ENCODE measurements at regions not wholly inside any gene's neighbourhood (a gene's known extent, or its start where the extent isn't known, plus 50 kb on each side); places are given as distances from the start of the nearest gene placed in this dataset.

DNA sequence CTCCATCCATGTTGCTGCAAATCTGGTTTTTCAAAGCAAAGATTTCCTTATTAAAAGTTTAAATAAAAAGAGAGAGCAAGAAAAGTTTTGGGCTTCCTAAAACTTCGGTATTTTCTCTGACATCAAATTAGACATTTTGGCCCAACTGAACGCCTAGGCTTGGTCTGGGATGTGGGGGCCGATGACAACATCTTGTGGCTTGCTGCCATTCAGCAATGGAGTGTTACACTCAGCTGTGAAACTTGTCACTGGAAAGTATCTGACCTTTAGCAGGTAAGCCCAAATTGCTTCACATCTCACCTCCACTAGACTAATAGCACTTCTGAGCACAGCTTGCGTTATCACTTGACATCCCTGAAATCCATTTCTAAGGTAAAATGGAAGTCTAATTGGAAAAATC is 320.6 kb downstream of the GATA3 start:
- in situ Hi-C loops (cut with MboI) = no loop called here
- TF ChIP-seq EZH2phosphoT487 (IDR thresholded peaks at IDR 0.05; ENCODE audit: insufficient read depth, low read depth) = no peak
- TF ChIP-seq EZH2 (IDR thresholded peaks at IDR 0.05; ENCODE audit: insufficient read depth, poor library complexity, severe bottlenecking) = no peak
- Histone ChIP-seq H3K36me3 (ENCODE audit: low read depth) (no peaks in the 10 kb centered on the region), H2AFZ (no peak overlapping the region), H4K20me1 (ENCODE audit: insufficient read depth) (no peaks in the 10 kb centered on the region), H3K4me1 (ENCODE audit: insufficient read depth) (no peaks in the 10 kb centered on the region), H3K9me3 (ENCODE audit: low read depth) (no peaks in the 10 kb centered on the region), H3K9ac (no peak overlapping the region), H3F3A (ENCODE audit: insufficient read depth) (no peaks in the 10 kb centered on the region), H3K4me2 (ENCODE audit: unreplicated experiment) (no peak overlapping the region), H3K79me2 (ENCODE audit: insufficient read depth) (no peaks in the 10 kb centered on the region), H3K9me2 (ENCODE audit: insufficient read depth) (no peaks in the 10 kb centered on the region), H3K4me3 (no peak overlapping the region), H3K27me3 (replicated peaks; ENCODE audit: insufficient read depth) (no peaks in the 10 kb centered on the region), H3K27ac (no peak overlapping the region)
- WGBS, 2 experiments (ENCODE audit: low coverage in 1 of 2, low lambda C conversion rate in 2 of 2, missing lambda C conversion rate in 2 of 2) = 17 to 22% methylated on average over 4 of the region's 4 CpGs
- no peak for DNase-seq

DNA sequence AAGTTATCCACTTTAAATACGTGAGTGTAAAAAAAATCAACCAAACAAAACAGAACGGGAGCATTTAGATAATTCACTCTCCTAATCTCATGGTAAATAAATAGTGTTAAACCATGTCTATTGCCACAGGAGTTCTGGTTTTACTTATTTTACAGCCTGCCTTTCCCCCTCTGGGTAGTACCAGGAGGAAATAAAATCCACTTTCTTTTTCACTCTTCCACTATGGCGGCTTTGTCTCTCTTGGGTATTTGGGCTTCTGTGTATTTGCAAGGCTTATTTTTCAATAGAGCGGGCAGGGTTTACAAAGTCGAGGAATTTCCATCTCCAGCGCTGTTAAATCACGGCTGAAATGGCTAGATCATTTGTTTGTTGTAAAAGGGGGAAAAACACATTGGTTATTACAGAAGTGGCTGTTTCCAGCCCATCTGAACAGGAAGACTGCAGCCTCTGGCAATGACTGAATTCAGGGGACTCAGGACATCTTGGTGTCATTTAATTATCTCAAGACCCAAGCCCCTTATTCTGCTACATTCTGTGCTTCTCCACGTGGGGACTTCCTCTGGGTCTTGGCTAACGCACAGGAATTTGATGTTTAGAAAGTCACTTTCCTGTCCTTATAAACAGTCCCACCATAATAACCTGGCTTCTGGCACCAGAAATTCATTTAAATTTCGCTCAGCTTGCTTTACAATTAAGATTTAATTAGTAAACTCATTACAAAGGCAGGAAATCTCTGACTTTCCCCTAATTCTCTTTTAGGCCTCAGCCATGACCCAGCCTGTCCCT is 323.9 kb downstream of the GATA3 start:
- H3K27ac ChIP-seq = no peak overlapping the region
- no peak for DNase-seq
- H3K79me2 ChIP-seq (ENCODE audit: insufficient read depth) = no peaks in the 10 kb centered on the region
- H3K4me1 ChIP-seq (ENCODE audit: insufficient read depth) = no peaks in the 10 kb centered on the region
- no peak overlapping the region for H3K9ac ChIP-seq
- in situ Hi-C loops (cut with MboI) = no loop called here
- no peaks in the 10 kb centered on the region for H3K27me3 ChIP-seq (replicated peaks; ENCODE audit: insufficient read depth)
- 55 to 57% methylated on average over 10 of the region's 10 CpGs for WGBS, 2 experiments (ENCODE audit: low coverage in 1 of 2, low lambda C conversion rate in 2 of 2, missing lambda C conversion rate in 2 of 2)
- H3K36me3 ChIP-seq (ENCODE audit: low read depth) = no peaks in the 10 kb centered on the region
- H3K9me2 ChIP-seq (ENCODE audit: insufficient read depth) = no peaks in the 10 kb centered on the region
- no peaks in the 10 kb centered on the region for H3K9me3 ChIP-seq (ENCODE audit: low read depth)
- H3F3A ChIP-seq (ENCODE audit: insufficient read depth) = no peaks in the 10 kb centered on the region
- no peak overlapping the region for H2AFZ ChIP-seq
- TF ChIP-seq EZH2phosphoT487 (IDR thresholded peaks at IDR 0.05; ENCODE audit: insufficient read depth, low read depth) = no peak
- no peak for TF ChIP-seq EZH2 (IDR thresholded peaks at IDR 0.05; ENCODE audit: insufficient read depth, poor library complexity, severe bottlenecking)
- no peaks in the 10 kb centered on the region for H4K20me1 ChIP-seq (ENCODE audit: insufficient read depth)
- H3K4me3 ChIP-seq = no peak overlapping the region
- H3K4me2 ChIP-seq (ENCODE audit: unreplicated experiment) = no peak overlapping the region

DNA sequence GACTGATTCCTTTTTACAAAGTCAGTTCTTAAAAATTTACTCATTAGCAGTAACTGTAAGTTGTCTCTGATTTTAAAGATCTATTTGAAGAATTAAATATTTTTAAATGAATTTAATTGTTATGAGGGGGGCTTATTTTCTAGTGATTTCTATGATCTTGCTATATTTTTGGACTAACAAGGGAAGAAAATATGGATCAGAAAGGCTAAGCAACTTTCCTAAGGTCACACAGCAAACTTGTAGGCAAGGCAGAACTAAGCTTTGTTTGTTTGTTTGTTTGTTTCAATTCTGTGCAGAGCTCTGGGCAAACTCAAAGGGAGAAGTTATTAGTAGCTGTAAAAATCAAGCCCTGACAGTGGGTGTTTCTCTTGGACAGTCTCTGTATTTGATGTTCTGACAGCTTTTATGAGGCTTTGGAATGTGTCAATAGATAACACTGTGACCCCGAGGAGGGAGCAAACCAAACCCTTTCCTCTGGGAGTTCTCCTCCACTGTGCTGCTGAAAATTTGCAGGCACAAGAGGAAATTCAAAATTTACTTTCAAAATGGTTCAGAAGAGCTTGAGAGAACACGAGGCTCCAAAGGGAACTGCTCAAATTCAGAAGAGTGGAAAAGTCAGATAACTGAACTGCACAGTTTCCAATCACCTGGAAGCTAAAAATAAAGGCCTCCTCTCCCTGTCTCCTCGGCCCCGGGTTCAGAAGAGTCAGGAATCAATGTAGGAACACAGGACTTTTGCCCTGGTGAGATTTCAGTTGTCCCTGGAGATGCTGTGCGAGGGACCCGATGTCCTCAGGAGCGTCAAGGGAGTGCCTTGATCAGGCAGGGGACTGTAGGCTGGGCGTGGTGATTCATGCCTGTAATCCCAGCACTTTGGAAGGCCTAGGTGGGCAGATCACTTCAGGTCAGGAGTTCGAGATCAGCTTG is 325.7 kb downstream of the GATA3 start:
- Histone ChIP-seq H4K20me1 (ENCODE audit: insufficient read depth) (no peaks in the 10 kb centered on the region), H3K27ac (no peak overlapping the region), H3K4me1 (ENCODE audit: insufficient read depth) (no peaks in the 10 kb centered on the region), H3K36me3 (ENCODE audit: low read depth) (no peaks in the 10 kb centered on the region), H3K9me3 (ENCODE audit: low read depth) (no peaks in the 10 kb centered on the region), H3K9ac (no peak overlapping the region), H3K79me2 (ENCODE audit: insufficient read depth) (no peaks in the 10 kb centered on the region), H3F3A (ENCODE audit: insufficient read depth) (no peaks in the 10 kb centered on the region), H2AFZ (no peak overlapping the region), H3K9me2 (ENCODE audit: insufficient read depth) (no peaks in the 10 kb centered on the region), H3K4me3 (no peak overlapping the region), H3K4me2 (ENCODE audit: unreplicated experiment) (no peak overlapping the region), H3K27me3 (replicated peaks; ENCODE audit: insufficient read depth) (no peaks in the 10 kb centered on the region)
- 15 to 18% methylated on average over 9 of the region's 9 CpGs for WGBS, 2 experiments (ENCODE audit: low coverage in 1 of 2, low lambda C conversion rate in 2 of 2, missing lambda C conversion rate in 2 of 2)
- TF ChIP-seq EZH2phosphoT487 (IDR thresholded peaks at IDR 0.05; ENCODE audit: insufficient read depth, low read depth) (no peak), EZH2 (IDR thresholded peaks at IDR 0.05; ENCODE audit: insufficient read depth, poor library complexity, severe bottlenecking) (no peak)
- DNase-seq = no peak
- in situ Hi-C loops (cut with MboI) = no loop called here

DNA sequence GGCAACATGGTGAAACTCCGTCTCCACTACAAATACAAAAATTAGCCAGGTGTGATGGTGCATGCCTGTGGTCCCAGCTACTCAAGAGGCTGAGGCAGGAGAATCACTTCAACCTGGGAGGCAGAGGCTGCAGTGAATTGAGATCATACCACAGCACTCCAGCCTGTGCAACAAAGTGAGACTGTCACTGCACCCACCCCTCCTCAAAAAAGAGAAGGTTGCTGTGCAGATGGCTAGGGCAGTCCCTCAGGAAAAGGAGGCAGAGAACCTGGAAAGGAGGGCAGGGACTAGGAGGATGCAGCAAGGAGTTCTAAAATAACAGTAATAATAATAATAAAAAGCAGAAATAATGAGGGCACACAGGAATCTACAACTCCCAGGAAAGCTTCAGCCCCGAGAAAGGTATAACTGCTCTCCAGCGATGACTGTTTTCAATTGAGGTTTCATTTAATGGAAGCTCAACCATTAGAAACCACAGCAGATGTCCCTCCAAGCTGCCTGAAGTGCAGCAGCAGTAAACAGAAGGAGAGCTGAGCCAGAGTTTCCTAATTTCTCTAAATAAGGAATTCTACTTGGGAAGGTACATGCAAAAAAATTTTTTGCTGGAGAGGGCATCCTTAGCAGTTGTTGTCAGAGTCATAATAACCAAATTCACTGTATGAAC is 326.5 kb downstream of the GATA3 start:
- no peaks in the 10 kb centered on the region for H3K36me3 ChIP-seq (ENCODE audit: low read depth)
- H2AFZ ChIP-seq = no peak overlapping the region
- no peak overlapping the region for H3K27ac ChIP-seq
- H3K4me3 ChIP-seq = no peak overlapping the region
- no peaks in the 10 kb centered on the region for H3F3A ChIP-seq (ENCODE audit: insufficient read depth)
- H3K9me2 ChIP-seq (ENCODE audit: insufficient read depth) = no peaks in the 10 kb centered on the region
- in situ Hi-C loops (cut with MboI) = no loop called here
- 80 to 86% methylated on average over 3 of the region's 3 CpGs for WGBS, 2 experiments (ENCODE audit: low coverage in 1 of 2, low lambda C conversion rate in 2 of 2, missing lambda C conversion rate in 2 of 2)
- H4K20me1 ChIP-seq (ENCODE audit: insufficient read depth) = no peaks in the 10 kb centered on the region
- H3K9ac ChIP-seq = no peak overlapping the region
- no peaks in the 10 kb centered on the region for H3K79me2 ChIP-seq (ENCODE audit: insufficient read depth)
- no peak for TF ChIP-seq EZH2phosphoT487 (IDR thresholded peaks at IDR 0.05; ENCODE audit: insufficient read depth, low read depth)
- TF ChIP-seq EZH2 (IDR thresholded peaks at IDR 0.05; ENCODE audit: insufficient read depth, poor library complexity, severe bottlenecking) = no peak
- no peaks in the 10 kb centered on the region for H3K27me3 ChIP-seq (replicated peaks; ENCODE audit: insufficient read depth)
- H3K9me3 ChIP-seq (ENCODE audit: low read depth) = no peaks in the 10 kb centered on the region
- no peak for DNase-seq
- H3K4me1 ChIP-seq (ENCODE audit: insufficient read depth) = no peaks in the 10 kb centered on the region
- no peak overlapping the region for H3K4me2 ChIP-seq (ENCODE audit: unreplicated experiment)
